ENCODE measurements at regions not wholly inside any gene's neighbourhood (a gene's known extent, or its start where the extent isn't known, plus 50 kb on each side); places are given as distances from the start of the nearest gene placed in this dataset.

DNA sequence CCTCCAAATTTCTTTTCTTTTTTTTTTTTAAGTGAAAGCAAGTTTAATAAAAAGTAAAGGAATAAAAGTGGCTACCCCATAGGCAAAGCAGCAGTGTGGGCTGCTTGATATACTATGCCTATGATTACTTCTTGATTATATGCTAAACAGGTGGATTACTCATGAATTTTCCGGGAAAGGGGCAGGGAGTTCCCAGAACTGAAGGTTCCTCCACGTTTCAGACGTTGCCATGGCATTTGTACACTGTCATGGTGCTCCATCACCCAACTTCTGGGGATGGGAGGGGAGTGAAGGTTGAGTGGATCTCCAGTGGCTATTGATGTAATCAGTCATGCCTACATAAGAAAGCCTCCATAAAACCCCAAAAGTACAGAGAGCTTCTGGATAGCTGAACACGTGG lies 176.2 kb downstream of the CYP26B1 start:
- Mint-ChIP-seq H3K36me3 (ENCODE audit: low read depth) (no peaks in the 10 kb centered on the region), H3K4me1 (no peaks in the 10 kb centered on the region), H3K27me3 (ENCODE audit: insufficient read depth, low read depth, poor library complexity) (no peaks in the 10 kb centered on the region), H3K4me3 (no peak overlapping the region), H3K9me3 (no peaks in the 10 kb centered on the region), H3K27ac (no peak overlapping the region)
- DNase-seq (ENCODE audit: low spot score) (no peak), ATAC-seq (no peak)
- no peak overlapping the region for H3K4me3 ChIP-seq
- H3K36me3 ChIP-seq (ENCODE audit: insufficient read depth) = no peaks in the 10 kb centered on the region
- no peaks in the 10 kb centered on the region; the same call in 1 of the 2 replicates for H3K9me2 ChIP-seq (ENCODE audit: insufficient read depth)
- TF ChIP-seq EZH2phosphoT487 (IDR thresholded peaks at IDR 0.05; ENCODE audit: unreplicated experiment) = no peak
- TF ChIP-seq, protein P1, sequence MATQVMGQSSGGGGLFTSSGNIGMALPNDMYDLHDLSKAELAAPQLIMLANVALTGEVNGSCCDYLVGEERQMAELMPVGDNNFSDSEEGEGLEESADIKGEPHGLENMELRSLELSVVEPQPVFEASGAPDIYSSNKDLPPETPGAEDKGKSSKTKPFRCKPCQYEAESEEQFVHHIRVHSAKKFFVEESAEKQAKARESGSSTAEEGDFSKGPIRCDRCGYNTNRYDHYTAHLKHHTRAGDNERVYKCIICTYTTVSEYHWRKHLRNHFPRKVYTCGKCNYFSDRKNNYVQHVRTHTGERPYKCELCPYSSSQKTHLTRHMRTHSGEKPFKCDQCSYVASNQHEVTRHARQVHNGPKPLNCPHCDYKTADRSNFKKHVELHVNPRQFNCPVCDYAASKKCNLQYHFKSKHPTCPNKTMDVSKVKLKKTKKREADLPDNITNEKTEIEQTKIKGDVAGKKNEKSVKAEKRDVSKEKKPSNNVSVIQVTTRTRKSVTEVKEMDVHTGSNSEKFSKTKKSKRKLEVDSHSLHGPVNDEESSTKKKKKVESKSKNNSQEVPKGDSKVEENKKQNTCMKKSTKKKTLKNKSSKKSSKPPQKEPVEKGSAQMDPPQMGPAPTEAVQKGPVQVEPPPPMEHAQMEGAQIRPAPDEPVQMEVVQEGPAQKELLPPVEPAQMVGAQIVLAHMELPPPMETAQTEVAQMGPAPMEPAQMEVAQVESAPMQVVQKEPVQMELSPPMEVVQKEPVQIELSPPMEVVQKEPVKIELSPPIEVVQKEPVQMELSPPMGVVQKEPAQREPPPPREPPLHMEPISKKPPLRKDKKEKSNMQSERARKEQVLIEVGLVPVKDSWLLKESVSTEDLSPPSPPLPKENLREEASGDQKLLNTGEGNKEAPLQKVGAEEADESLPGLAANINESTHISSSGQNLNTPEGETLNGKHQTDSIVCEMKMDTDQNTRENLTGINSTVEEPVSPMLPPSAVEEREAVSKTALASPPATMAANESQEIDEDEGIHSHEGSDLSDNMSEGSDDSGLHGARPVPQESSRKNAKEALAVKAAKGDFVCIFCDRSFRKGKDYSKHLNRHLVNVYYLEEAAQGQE (IDR thresholded peaks at IDR 0.05; ENCODE audit: unreplicated experiment) = no peak
- TF ChIP-seq, protein P2, sequence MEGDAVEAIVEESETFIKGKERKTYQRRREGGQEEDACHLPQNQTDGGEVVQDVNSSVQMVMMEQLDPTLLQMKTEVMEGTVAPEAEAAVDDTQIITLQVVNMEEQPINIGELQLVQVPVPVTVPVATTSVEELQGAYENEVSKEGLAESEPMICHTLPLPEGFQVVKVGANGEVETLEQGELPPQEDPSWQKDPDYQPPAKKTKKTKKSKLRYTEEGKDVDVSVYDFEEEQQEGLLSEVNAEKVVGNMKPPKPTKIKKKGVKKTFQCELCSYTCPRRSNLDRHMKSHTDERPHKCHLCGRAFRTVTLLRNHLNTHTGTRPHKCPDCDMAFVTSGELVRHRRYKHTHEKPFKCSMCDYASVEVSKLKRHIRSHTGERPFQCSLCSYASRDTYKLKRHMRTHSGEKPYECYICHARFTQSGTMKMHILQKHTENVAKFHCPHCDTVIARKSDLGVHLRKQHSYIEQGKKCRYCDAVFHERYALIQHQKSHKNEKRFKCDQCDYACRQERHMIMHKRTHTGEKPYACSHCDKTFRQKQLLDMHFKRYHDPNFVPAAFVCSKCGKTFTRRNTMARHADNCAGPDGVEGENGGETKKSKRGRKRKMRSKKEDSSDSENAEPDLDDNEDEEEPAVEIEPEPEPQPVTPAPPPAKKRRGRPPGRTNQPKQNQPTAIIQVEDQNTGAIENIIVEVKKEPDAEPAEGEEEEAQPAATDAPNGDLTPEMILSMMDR (conservative IDR thresholded peaks at IDR 0.05; ENCODE audit: low read depth in 2 of 2) = no peak
- no peaks in the 10 kb centered on the region for H4K20me1 ChIP-seq (replicated peaks; ENCODE audit: insufficient read depth)
- no peaks in the 10 kb centered on the region for H3K4me1 ChIP-seq (ENCODE audit: insufficient read depth)
- H3K27me3 ChIP-seq (ENCODE audit: insufficient read depth) = no peaks in the 10 kb centered on the region
- H3K79me2 ChIP-seq (replicated peaks; ENCODE audit: insufficient read depth) = no peaks in the 10 kb centered on the region
- no peak overlapping the region for H3K4me2 ChIP-seq
- H3F3A ChIP-seq (replicated peaks; ENCODE audit: low read depth) = no peaks in the 10 kb centered on the region
- H3K27ac ChIP-seq (ENCODE audit: low read depth) = no peak overlapping the region
- no peak overlapping the region for H2AFZ ChIP-seq

DNA sequence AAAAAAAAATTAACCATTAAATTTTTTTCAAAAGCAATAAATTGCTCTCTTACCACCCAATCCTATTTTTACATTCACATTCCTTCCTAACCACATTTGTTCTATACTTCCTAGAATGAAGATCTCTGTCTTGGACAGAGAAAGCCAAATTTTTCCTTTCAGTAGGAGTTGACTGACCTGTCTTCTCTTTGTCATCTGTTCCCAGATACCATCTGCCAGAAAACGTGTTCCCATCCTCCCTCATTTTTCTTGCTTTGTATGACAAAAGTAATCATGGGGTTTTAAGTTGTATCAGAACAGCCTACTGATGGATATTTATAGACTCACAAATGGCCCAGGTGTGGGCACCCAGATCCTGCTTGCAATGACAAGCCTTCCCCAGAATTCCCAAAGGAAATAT lies 182.1 kb downstream of the CYP26B1 start:
- Histone ChIP-seq H3K27ac (ENCODE audit: low read depth) (no peak overlapping the region), H2AFZ (no peak overlapping the region), H3K4me1 (ENCODE audit: insufficient read depth) (no peaks in the 10 kb centered on the region), H3K79me2 (replicated peaks; ENCODE audit: insufficient read depth) (no peaks in the 10 kb centered on the region), H3K36me3 (ENCODE audit: insufficient read depth) (no peaks in the 10 kb centered on the region), H3K4me3 (no peak overlapping the region), H3K4me2 (no peak overlapping the region), H3K27me3 (ENCODE audit: insufficient read depth) (no peaks in the 10 kb centered on the region), H3F3A (replicated peaks; ENCODE audit: low read depth) (no peaks in the 10 kb centered on the region), H4K20me1 (replicated peaks; ENCODE audit: insufficient read depth) (no peaks in the 10 kb centered on the region), H3K9me2 (ENCODE audit: insufficient read depth) (no peaks in the 10 kb centered on the region)
- no peaks in the 10 kb centered on the region for H3K9me3 Mint-ChIP-seq
- DNase-seq (ENCODE audit: low spot score) = no peak
- H3K4me1 Mint-ChIP-seq = no peaks in the 10 kb centered on the region; the same call in 2 of the 3 replicates
- no peak overlapping the region for H3K4me3 Mint-ChIP-seq
- H3K27ac Mint-ChIP-seq = no peak overlapping the region
- H3K27me3 Mint-ChIP-seq (ENCODE audit: insufficient read depth, low read depth, poor library complexity) = no peaks in the 10 kb centered on the region
- no peaks in the 10 kb centered on the region for H3K36me3 Mint-ChIP-seq (ENCODE audit: low read depth)
- ATAC-seq = no peak
- TF ChIP-seq POLR2AphosphoS5 (IDR thresholded peaks at IDR 0.05; ENCODE audit: low read depth) = no peak
- no peak for TF ChIP-seq EZH2phosphoT487 (IDR thresholded peaks at IDR 0.05; ENCODE audit: unreplicated experiment)
- no peak for TF ChIP-seq CREB1 (CRISPR knock-in tag; IDR thresholded peaks at IDR 0.05; ENCODE audit: low read depth)
- TF ChIP-seq, protein P3, sequence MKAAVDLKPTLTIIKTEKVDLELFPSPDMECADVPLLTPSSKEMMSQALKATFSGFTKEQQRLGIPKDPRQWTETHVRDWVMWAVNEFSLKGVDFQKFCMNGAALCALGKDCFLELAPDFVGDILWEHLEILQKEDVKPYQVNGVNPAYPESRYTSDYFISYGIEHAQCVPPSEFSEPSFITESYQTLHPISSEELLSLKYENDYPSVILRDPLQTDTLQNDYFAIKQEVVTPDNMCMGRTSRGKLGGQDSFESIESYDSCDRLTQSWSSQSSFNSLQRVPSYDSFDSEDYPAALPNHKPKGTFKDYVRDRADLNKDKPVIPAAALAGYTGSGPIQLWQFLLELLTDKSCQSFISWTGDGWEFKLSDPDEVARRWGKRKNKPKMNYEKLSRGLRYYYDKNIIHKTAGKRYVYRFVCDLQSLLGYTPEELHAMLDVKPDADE (IDR thresholded peaks at IDR 0.05) = no peak
- TF ChIP-seq, protein P1 (IDR thresholded peaks at IDR 0.05; ENCODE audit: unreplicated experiment) = no peak
- TF ChIP-seq, protein P2 (conservative IDR thresholded peaks at IDR 0.05; ENCODE audit: low read depth in 2 of 2) = no peak
